GM12878 (cell line): ENCODE measurements at regions not wholly inside any gene's neighbourhood (a gene's known extent, or its start where the extent isn't known, plus 50 kb on each side); places are given as distances from the start of the nearest gene placed in this dataset.

Source experiments
- ATAC-seq: fragments of 200-7000 bp; cut with Tn5 transposase; 3 replicates; pipeline ENCODE4 v1.9.1; 2020; ENCODE audit warnings: mild to moderate bottlenecking, moderate library complexity
- BruUV-seq: library from RNA; stranded (reverse); fragments of 400-500 nt; replicated peaks from 2 replicates; lab custom pipeline; 2021; lab: Mats Ljungman, UMichigan
- CTCF ChIA-PET: fragments of 300-600 bp; sonication (Branson Sonifier 250); formaldehyde crosslinking; extraction: SDS; loops from one replicate; lab custom pipeline; 2021; ENCODE audit warnings: inconsistent platforms; lab: Yijun Ruan, JAX
- POLR2A ChIA-PET: fragments of 350-600 bp; formaldehyde crosslinking; extraction: SDS; loops from one replicate; lab custom pipeline; 2021; ENCODE audit warnings: inconsistent platforms; lab: Charles Lee
- RAD21 ChIA-PET: fragments of 300-600 bp; sonication (Branson Sonifier 250); formaldehyde crosslinking; loops from one replicate; lab custom pipeline; 2023; ENCODE audit warnings: antibody characterized with exemption; ENCODE audit not compliant: unreplicated experiment; lab: Charles Lee
- SMC1A ChIA-PET: fragments of 300-600 bp; sonication (Branson Sonifier 250); formaldehyde crosslinking; loops from one replicate; lab custom pipeline; 2023; ENCODE audit not compliant: unreplicated experiment, uncharacterized antibody; lab: Charles Lee
- DNase-seq: peaks from one replicate; pipeline ENCODE4 v3.0.0-alpha.2; 2011; ENCODE audit warnings: low read depth, low spot score
- FAIRE-seq: peaks from 3 replicates; lab custom pipeline; 2011; peaks lifted over from hg19 to GRCh38; lab: Jason Lieb, UNC
- H2AFZ ChIP-seq: 2 replicates; pipeline ENCODE4 v1.6.0; 2011; ENCODE audit warnings: low read depth, low read length, control low read depth; ENCODE audit not compliant: control insufficient read depth
- H3K27ac ChIP-seq: 2 replicates; pipeline ENCODE4 v1.5.1; 2011; ENCODE audit warnings: control low read depth; ENCODE audit not compliant: control insufficient read depth, insufficient read depth
- H3K27me3 ChIP-seq, 2 experiments: replicated peaks in 1 of 2; 2 replicates each; pipeline versions ENCODE4 v1.6.0 to v1.6.1; 2011; ENCODE audit warnings: low read length in 1 of 2; ENCODE audit not compliant: control insufficient read depth in 2 of 2, insufficient read depth in 2 of 2
- H3K36me3 ChIP-seq, 2 experiments: 2 replicates each; pipeline ENCODE4 v1.5.1; 2011; ENCODE audit warnings: low read length in 1 of 2; ENCODE audit not compliant: control insufficient read depth in 2 of 2, insufficient read depth in 2 of 2
- H3K4me1 ChIP-seq: 2 replicates; pipeline ENCODE4 v1.6.1; 2011; ENCODE audit warnings: mild to moderate bottlenecking, low read length, moderate library complexity, mixed read lengths; ENCODE audit not compliant: control insufficient read depth, insufficient read depth
- H3K4me2 ChIP-seq: 2 replicates; pipeline ENCODE4 v1.6.0; 2011; ENCODE audit warnings: control low read depth; ENCODE audit not compliant: control insufficient read depth, insufficient read depth
- H3K4me3 ChIP-seq: fragments of 200-600 bp; sonication (generic); 2 replicates; pipeline ENCODE4 v1.5.1; 2016
- H3K79me2 ChIP-seq: 2 replicates; pipeline ENCODE4 v1.6.0; 2011; ENCODE audit warnings: low read length; ENCODE audit not compliant: control insufficient read depth, insufficient read depth
- H3K9ac ChIP-seq: 2 replicates; pipeline ENCODE4 v1.8.0; 2011; ENCODE audit warnings: low read length, control low read depth, mixed read lengths; ENCODE audit not compliant: control insufficient read depth, insufficient read depth
- H3K9me3 ChIP-seq: replicated peaks from 3 replicates; pipeline ENCODE4 v1.5.1; 2011; ENCODE audit warnings: mild to moderate bottlenecking, low read length; ENCODE audit not compliant: control insufficient read depth, insufficient read depth
- H4K20me1 ChIP-seq: 2 replicates; pipeline ENCODE4 v1.6.0; 2011; ENCODE audit not compliant: control insufficient read depth, insufficient read depth
- EZH2 ChIP-seq: IDR thresholded peaks from 2 replicates; pipeline ENCODE4 v1.6.1; 2012; ENCODE audit warnings: low read depth, mild to moderate bottlenecking, control low read depth, inconsistent platforms, low read length, borderline replicate concordance; ENCODE audit not compliant: control insufficient read depth
- GABPA ChIP-seq: IDR thresholded peaks from 2 replicates; pipeline ENCODE4 v1.6.1; 2014; ENCODE audit warnings: antibody characterized with exemption, low read depth, mild to moderate bottlenecking, inconsistent platforms
- RAD51 ChIP-seq: fragments of 450-650 bp; IDR thresholded peaks from 2 replicates; pipeline ENCODE4 v1.6.1; 2016; ENCODE audit warnings: moderate library complexity, mild to moderate bottlenecking, inconsistent platforms
- RFX5 ChIP-seq: IDR thresholded peaks from 2 replicates; pipeline ENCODE4 v1.6.1; 2011; ENCODE audit warnings: low read depth, low read length, improper control_type of control experiment
- SRF ChIP-seq, 2 experiments: IDR thresholded peaks; 2 replicates each; pipeline ENCODE4 v1.6.1; 2011; ENCODE audit warnings: low read depth in 2 of 2, low read length in 2 of 2, mild to moderate bottlenecking in 1 of 2, moderate library complexity in 1 of 2
- TAF1 ChIP-seq: IDR thresholded peaks from 2 replicates; pipeline ENCODE4 v1.6.1; 2011; ENCODE audit warnings: mild to moderate bottlenecking, low read depth, low read length, borderline replicate concordance
- TARDBP ChIP-seq: IDR thresholded peaks from 2 replicates; pipeline ENCODE4 v1.6.1; 2016; ENCODE audit warnings: borderline replicate concordance
- TCF12 ChIP-seq: IDR thresholded peaks from 2 replicates; pipeline ENCODE4 v1.6.1; 2011; ENCODE audit warnings: low read depth, mild to moderate bottlenecking, low read length
- WGBS: methylation state at CpG from one replicate; pipeline ENCODE4 v1.1.6; 2016; ENCODE audit warnings: low lambda C conversion rate; ENCODE audit not compliant: insufficient replicate concordance, insufficient coverage; ENCODE audit errors: missing lambda C conversion rate; 5-methylcytosine and 5-hydroxymethylcytosine counted together
- in situ Hi-C: fragments of 300-500 bp; cut with MboI; formaldehyde crosslinking; loops from 9 replicates; pipeline ENCODE4 v1.14.3; 2018; ENCODE audit warnings: mixed read lengths
- intact Hi-C: fragments of 100-400 bp; cut with micrococcal nuclease; formaldehyde crosslinking; loops from one replicate; pipeline ENCODE4 v1.14.2; 2022; ENCODE audit not compliant: unreplicated experiment
- TF ChIP-seq, protein P1 (sequence below): fragments of 450-650 bp; IDR thresholded peaks from 2 replicates; pipeline ENCODE4 v1.6.1; 2016; ENCODE audit warnings: mild to moderate bottlenecking
- TF ChIP-seq, protein P2 (sequence below): IDR thresholded peaks from 2 replicates; pipeline ENCODE4 v1.6.1; 2012; ENCODE audit warnings: mild to moderate bottlenecking, low read depth, low read length
- TF ChIP-seq, protein P3 (sequence below): fragments of 450-650 bp; IDR thresholded peaks from 2 replicates; pipeline ENCODE4 v1.6.1; 2017; ENCODE audit warnings: mild to moderate bottlenecking
- TF ChIP-seq, protein P4 (sequence below): fragments of 450-650 bp; IDR thresholded peaks from 2 replicates; pipeline ENCODE4 v1.6.1; 2014; ENCODE audit warnings: mild to moderate bottlenecking

DNA sequence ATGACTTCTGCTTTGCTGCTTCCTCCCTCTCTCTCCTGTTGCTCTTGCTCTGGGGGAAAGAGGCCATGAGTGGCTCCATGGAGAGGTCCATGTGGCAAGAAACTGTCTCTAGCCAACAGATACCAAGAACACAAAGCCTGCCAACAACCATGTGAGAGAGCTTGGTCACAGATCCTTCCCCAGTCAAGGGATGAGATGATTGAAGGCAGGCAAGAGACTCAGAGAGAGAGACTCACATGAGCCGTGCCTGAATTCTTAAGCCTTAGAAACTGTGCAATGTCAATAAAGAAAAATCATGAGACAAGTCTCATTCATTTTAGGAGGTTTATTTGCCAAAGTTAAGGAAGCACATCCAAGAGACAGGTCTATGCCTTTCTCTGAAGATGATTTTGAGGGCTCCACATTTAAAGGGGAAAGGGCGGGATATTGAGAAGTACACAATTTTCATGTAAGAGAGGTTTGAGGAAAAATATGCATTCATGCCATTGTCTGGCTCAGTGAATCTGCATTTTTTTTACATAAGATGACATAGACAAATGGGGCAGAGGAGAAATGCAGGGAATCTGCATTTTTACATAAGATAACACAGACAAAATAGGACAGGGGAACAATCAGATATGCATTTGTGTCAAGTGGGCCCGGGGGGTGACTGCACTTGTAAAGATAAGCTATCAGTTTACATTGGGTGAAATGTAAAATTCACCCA is 59.5 kb upstream of the SUCLG2 start:
- Histone ChIP-seq H3K9ac (no peak overlapping the region), H3K27ac (no peak overlapping the region), H3K4me3 (no peak overlapping the region), H3K36me3 (no peaks in the 10 kb centered on the region), H2AFZ (no peak overlapping the region), H3K4me2 (no peak overlapping the region), H3K79me2 (no peaks in the 10 kb centered on the region), H3K4me1 (no peaks in the 10 kb centered on the region), H3K27me3 (no peaks in the 10 kb centered on the region), H3K9me3 (no peaks in the 10 kb centered on the region), H4K20me1 (no peaks in the 10 kb centered on the region)
- ChIA-PET CTCF (interaction anchor here (0.7 kb wide), 1 partner anchor 328 kb away, joined by 3 read pairs; no protein-coding TSS in a partner anchor), SMC1A (no interaction called here), POLR2A (no interaction called here), RAD21 (no interaction called here)
- TF ChIP-seq TAF1 (no peak), SRF (IDR thresholded peaks at IDR 0.05; ENCODE audit: low read depth in 2 of 2, low read length in 2 of 2) (no peak), EZH2 (no peak), RAD51 (no peak), TCF12 (no peak), TARDBP (no peak), GABPA (no peak), RFX5 (no peak)
- TF ChIP-seq, protein P1, sequence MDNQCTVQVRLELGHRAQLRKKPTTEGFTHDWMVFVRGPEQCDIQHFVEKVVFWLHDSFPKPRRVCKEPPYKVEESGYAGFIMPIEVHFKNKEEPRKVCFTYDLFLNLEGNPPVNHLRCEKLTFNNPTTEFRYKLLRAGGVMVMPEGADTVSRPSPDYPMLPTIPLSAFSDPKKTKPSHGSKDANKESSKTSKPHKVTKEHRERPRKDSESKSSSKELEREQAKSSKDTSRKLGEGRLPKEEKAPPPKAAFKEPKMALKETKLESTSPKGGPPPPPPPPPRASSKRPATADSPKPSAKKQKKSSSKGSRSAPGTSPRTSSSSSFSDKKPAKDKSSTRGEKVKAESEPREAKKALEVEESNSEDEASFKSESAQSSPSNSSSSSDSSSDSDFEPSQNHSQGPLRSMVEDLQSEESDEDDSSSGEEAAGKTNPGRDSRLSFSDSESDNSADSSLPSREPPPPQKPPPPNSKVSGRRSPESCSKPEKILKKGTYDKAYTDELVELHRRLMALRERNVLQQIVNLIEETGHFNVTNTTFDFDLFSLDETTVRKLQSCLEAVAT: no peak
- TF ChIP-seq, protein P2, sequence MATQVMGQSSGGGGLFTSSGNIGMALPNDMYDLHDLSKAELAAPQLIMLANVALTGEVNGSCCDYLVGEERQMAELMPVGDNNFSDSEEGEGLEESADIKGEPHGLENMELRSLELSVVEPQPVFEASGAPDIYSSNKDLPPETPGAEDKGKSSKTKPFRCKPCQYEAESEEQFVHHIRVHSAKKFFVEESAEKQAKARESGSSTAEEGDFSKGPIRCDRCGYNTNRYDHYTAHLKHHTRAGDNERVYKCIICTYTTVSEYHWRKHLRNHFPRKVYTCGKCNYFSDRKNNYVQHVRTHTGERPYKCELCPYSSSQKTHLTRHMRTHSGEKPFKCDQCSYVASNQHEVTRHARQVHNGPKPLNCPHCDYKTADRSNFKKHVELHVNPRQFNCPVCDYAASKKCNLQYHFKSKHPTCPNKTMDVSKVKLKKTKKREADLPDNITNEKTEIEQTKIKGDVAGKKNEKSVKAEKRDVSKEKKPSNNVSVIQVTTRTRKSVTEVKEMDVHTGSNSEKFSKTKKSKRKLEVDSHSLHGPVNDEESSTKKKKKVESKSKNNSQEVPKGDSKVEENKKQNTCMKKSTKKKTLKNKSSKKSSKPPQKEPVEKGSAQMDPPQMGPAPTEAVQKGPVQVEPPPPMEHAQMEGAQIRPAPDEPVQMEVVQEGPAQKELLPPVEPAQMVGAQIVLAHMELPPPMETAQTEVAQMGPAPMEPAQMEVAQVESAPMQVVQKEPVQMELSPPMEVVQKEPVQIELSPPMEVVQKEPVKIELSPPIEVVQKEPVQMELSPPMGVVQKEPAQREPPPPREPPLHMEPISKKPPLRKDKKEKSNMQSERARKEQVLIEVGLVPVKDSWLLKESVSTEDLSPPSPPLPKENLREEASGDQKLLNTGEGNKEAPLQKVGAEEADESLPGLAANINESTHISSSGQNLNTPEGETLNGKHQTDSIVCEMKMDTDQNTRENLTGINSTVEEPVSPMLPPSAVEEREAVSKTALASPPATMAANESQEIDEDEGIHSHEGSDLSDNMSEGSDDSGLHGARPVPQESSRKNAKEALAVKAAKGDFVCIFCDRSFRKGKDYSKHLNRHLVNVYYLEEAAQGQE: no peak
- TF ChIP-seq, protein P3, sequence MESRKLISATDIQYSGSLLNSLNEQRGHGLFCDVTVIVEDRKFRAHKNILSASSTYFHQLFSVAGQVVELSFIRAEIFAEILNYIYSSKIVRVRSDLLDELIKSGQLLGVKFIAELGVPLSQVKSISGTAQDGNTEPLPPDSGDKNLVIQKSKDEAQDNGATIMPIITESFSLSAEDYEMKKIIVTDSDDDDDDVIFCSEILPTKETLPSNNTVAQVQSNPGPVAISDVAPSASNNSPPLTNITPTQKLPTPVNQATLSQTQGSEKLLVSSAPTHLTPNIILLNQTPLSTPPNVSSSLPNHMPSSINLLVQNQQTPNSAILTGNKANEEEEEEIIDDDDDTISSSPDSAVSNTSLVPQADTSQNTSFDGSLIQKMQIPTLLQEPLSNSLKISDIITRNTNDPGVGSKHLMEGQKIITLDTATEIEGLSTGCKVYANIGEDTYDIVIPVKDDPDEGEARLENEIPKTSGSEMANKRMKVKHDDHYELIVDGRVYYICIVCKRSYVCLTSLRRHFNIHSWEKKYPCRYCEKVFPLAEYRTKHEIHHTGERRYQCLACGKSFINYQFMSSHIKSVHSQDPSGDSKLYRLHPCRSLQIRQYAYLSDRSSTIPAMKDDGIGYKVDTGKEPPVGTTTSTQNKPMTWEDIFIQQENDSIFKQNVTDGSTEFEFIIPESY: no peak
- TF ChIP-seq, protein P4, sequence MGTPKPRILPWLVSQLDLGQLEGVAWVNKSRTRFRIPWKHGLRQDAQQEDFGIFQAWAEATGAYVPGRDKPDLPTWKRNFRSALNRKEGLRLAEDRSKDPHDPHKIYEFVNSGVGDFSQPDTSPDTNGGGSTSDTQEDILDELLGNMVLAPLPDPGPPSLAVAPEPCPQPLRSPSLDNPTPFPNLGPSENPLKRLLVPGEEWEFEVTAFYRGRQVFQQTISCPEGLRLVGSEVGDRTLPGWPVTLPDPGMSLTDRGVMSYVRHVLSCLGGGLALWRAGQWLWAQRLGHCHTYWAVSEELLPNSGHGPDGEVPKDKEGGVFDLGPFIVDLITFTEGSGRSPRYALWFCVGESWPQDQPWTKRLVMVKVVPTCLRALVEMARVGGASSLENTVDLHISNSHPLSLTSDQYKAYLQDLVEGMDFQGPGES: no peak
- 74% methylated on average over 3 of the region's 3 CpGs for WGBS
- BruUV-seq: no TSS peak
- ATAC-seq: no peak
- no peak for DNase-seq
- in situ Hi-C loops (no loop called here), intact Hi-C loops (no loop called here)
- FAIRE-seq: no peak
